22Rv1 (cell line): ENCODE measurements at regions not wholly inside any gene's neighbourhood (a gene's known extent, or its start where the extent isn't known, plus 50 kb on each side); places are given as distances from the start of the nearest gene placed in this dataset.

Experiments used
- CTCF ChIP-seq: fragments of 450-650 bp; IDR thresholded peaks from 2 replicates; pipeline ENCODE4 v1.5.1; 2017; ENCODE audit warnings: mild to moderate bottlenecking
- ZFX ChIP-seq: fragments of 450-650 bp; IDR thresholded peaks from 2 replicates; pipeline ENCODE4 v1.6.1; 2017; ENCODE audit warnings: antibody characterized with exemption, borderline replicate concordance

DNA sequence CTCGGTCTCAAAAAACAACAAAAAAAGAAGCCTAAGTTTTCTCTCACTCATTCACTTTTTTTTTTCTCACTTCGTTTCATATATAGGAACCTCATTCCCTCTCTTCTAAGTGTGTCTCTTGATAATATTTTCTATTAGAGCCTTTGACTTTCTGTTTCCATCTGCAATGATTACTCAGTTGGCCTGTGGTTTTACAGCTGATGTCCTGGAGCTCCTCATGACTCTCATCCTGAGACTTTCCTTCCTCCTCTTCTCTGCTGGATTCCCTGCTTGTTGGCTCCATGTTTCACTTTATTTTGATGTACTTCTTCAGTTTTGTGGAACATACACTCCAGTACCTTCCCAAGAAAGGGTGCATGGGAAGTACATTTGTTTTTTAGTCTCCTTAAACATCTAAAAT is 154.2 kb upstream of the GATA6 start:
- no peak for TF ChIP-seq CTCF
- no peak for TF ChIP-seq ZFX
